ENCODE measurements at regions not wholly inside any gene's neighbourhood (a gene's known extent, or its start where the extent isn't known, plus 50 kb on each side); places are given as distances from the start of the nearest gene placed in this dataset.

- Histone ChIP-seq H3K36me3 (ENCODE audit: control insufficient read depth in 2 of 2, insufficient read depth in 2 of 2, low read length in 1 of 2) (no peaks in the 10 kb centered on the region), H3K27ac (ENCODE audit: low read depth in 1 of 2, low read length in 1 of 2) (no peak overlapping the region), H3K4me3 (ENCODE audit: low read length in 2 of 2) (no peak overlapping the region), H3K4me1 (ENCODE audit: control insufficient read depth in 2 of 2, insufficient read depth in 2 of 2, low read length in 2 of 2) (no peaks in the 10 kb centered on the region), H3K9me3 (ENCODE audit: control insufficient read depth in 2 of 2, insufficient read depth in 1 of 2, low read length in 1 of 2) (no peaks in the 10 kb centered on the region), H3K27me3 (ENCODE audit: control insufficient read depth in 2 of 2, insufficient read depth in 1 of 2, low read length in 1 of 2) (no peaks in the 10 kb centered on the region)
- 76% methylated on average over 4 of the region's 4 CpGs for WGBS
- no peak for DNase-seq (ENCODE audit: low read depth in 6 of 9, low spot score in 9 of 9)
Observed at GRCh38 chr4:126752702-126753101, 880.1 kb upstream of the INTU start.

GRCh38 chr4:126753592-126753991 lies 879.2 kb upstream of the INTU start:
- no peak overlapping the region for H3K4me3 ChIP-seq (ENCODE audit: low read length in 2 of 2)
- no peaks in the 10 kb centered on the region for H3K36me3 ChIP-seq (ENCODE audit: control insufficient read depth in 2 of 2, insufficient read depth in 2 of 2, low read length in 1 of 2)
- WGBS: 90% methylated on average over 1 of the region's 1 CpG
- no peak overlapping the region for H3K27ac ChIP-seq (ENCODE audit: low read depth in 1 of 2, low read length in 1 of 2)
- peaks cover 0 to 5% of the 10 kb centered on the region in 2 donors for H3K9me3 ChIP-seq (ENCODE audit: control insufficient read depth in 2 of 2, insufficient read depth in 1 of 2, low read length in 1 of 2)
- DNase-seq (ENCODE audit: low read depth in 6 of 9, low spot score in 9 of 9): no peak
- no peaks in the 10 kb centered on the region for H3K27me3 ChIP-seq (ENCODE audit: control insufficient read depth in 2 of 2, insufficient read depth in 1 of 2, low read length in 1 of 2)
- H3K4me1 ChIP-seq (ENCODE audit: control insufficient read depth in 2 of 2, insufficient read depth in 2 of 2, low read length in 2 of 2): no peaks in the 10 kb centered on the region

GRCh38 chr4:126755506-126755905 lies 877.3 kb upstream of the INTU start:
- no peak for DNase-seq (ENCODE audit: low read depth in 6 of 9, low spot score in 9 of 9)
- Histone ChIP-seq H3K27me3 (ENCODE audit: control insufficient read depth in 2 of 2, insufficient read depth in 1 of 2, low read length in 1 of 2) (no peaks in the 10 kb centered on the region), H3K27ac (ENCODE audit: low read depth in 1 of 2, low read length in 1 of 2) (no peak overlapping the region), H3K36me3 (ENCODE audit: control insufficient read depth in 2 of 2, insufficient read depth in 2 of 2, low read length in 1 of 2) (no peaks in the 10 kb centered on the region), H3K9me3 (ENCODE audit: control insufficient read depth in 2 of 2, insufficient read depth in 1 of 2, low read length in 1 of 2) (peaks cover 0 to 7% of the 10 kb centered on the region in 2 donors), H3K4me1 (ENCODE audit: control insufficient read depth in 2 of 2, insufficient read depth in 2 of 2, low read length in 2 of 2) (no peaks in the 10 kb centered on the region), H3K4me3 (ENCODE audit: low read length in 2 of 2) (no peak overlapping the region)

- H3K9me3 ChIP-seq (ENCODE audit: control insufficient read depth in 2 of 2, insufficient read depth in 1 of 2, low read length in 1 of 2): peaks cover 0 to 7% of the 10 kb centered on the region in 2 donors
- no peaks in the 10 kb centered on the region for H3K36me3 ChIP-seq (ENCODE audit: control insufficient read depth in 2 of 2, insufficient read depth in 2 of 2, low read length in 1 of 2)
- no peaks in the 10 kb centered on the region for H3K4me1 ChIP-seq (ENCODE audit: control insufficient read depth in 2 of 2, insufficient read depth in 2 of 2, low read length in 2 of 2)
- no peak for DNase-seq (ENCODE audit: low read depth in 6 of 9, low spot score in 9 of 9)
- no peaks in the 10 kb centered on the region for H3K27me3 ChIP-seq (ENCODE audit: control insufficient read depth in 2 of 2, insufficient read depth in 1 of 2, low read length in 1 of 2)
- H3K27ac ChIP-seq (ENCODE audit: low read depth in 1 of 2, low read length in 1 of 2): no peak overlapping the region
- 93% methylated on average over 3 of the region's 3 CpGs for WGBS
- no peak overlapping the region for H3K4me3 ChIP-seq (ENCODE audit: low read length in 2 of 2)
Observed at GRCh38 chr4:126756050-126756829, 876.5 kb upstream of the INTU start.

GRCh38 chr4:126757219-126757618 lies 875.5 kb upstream of the INTU start:
- DNase-seq (ENCODE audit: low read depth in 6 of 9, low spot score in 9 of 9): no peak
- Histone ChIP-seq H3K9me3 (ENCODE audit: control insufficient read depth in 2 of 2, insufficient read depth in 1 of 2, low read length in 1 of 2) (peaks cover 0 to 7% of the 10 kb centered on the region in 2 donors), H3K4me1 (ENCODE audit: control insufficient read depth in 2 of 2, insufficient read depth in 2 of 2, low read length in 2 of 2) (no peaks in the 10 kb centered on the region), H3K27ac (ENCODE audit: low read depth in 1 of 2, low read length in 1 of 2) (no peak overlapping the region), H3K27me3 (ENCODE audit: control insufficient read depth in 2 of 2, insufficient read depth in 1 of 2, low read length in 1 of 2) (no peaks in the 10 kb centered on the region), H3K36me3 (ENCODE audit: control insufficient read depth in 2 of 2, insufficient read depth in 2 of 2, low read length in 1 of 2) (no peaks in the 10 kb centered on the region), H3K4me3 (ENCODE audit: low read length in 2 of 2) (no peak overlapping the region)
- WGBS: 91% methylated on average over 1 of the region's 1 CpG

GRCh38 chr4:126758493-126758892 lies 874.3 kb upstream of the INTU start:
- Histone ChIP-seq H3K4me1 (ENCODE audit: control insufficient read depth in 2 of 2, insufficient read depth in 2 of 2, low read length in 2 of 2) (no peaks in the 10 kb centered on the region), H3K27ac (ENCODE audit: low read depth in 1 of 2, low read length in 1 of 2) (no peak overlapping the region), H3K9me3 (ENCODE audit: control insufficient read depth in 2 of 2, insufficient read depth in 1 of 2, low read length in 1 of 2) (peaks cover 0 to 7% of the 10 kb centered on the region in 2 donors), H3K4me3 (ENCODE audit: low read length in 2 of 2) (no peak overlapping the region), H3K36me3 (ENCODE audit: control insufficient read depth in 2 of 2, insufficient read depth in 2 of 2, low read length in 1 of 2) (no peaks in the 10 kb centered on the region), H3K27me3 (ENCODE audit: control insufficient read depth in 2 of 2, insufficient read depth in 1 of 2, low read length in 1 of 2) (no peaks in the 10 kb centered on the region)
- WGBS: 63% methylated on average over 2 of the region's 2 CpGs
- DNase-seq (ENCODE audit: low read depth in 6 of 9, low spot score in 9 of 9): no peak

GRCh38 chr4:126761947-126762662 lies 870.7 kb upstream of the INTU start:
- Histone ChIP-seq H3K27me3 (ENCODE audit: control insufficient read depth in 2 of 2, insufficient read depth in 1 of 2, low read length in 1 of 2) (no peaks in the 10 kb centered on the region), H3K4me3 (ENCODE audit: low read length in 2 of 2) (no peak overlapping the region), H3K9me3 (ENCODE audit: control insufficient read depth in 2 of 2, insufficient read depth in 1 of 2, low read length in 1 of 2) (peaks cover 0 to 7% of the 10 kb centered on the region in 2 donors), H3K27ac (ENCODE audit: low read depth in 1 of 2, low read length in 1 of 2) (no peak overlapping the region), H3K36me3 (ENCODE audit: control insufficient read depth in 2 of 2, insufficient read depth in 2 of 2, low read length in 1 of 2) (no peaks in the 10 kb centered on the region), H3K4me1 (ENCODE audit: control insufficient read depth in 2 of 2, insufficient read depth in 2 of 2, low read length in 2 of 2) (no peaks in the 10 kb centered on the region)
- no peak for DNase-seq (ENCODE audit: low read depth in 6 of 9, low spot score in 9 of 9)
- WGBS: 93% methylated on average over 1 of the region's 1 CpG

- 85% methylated on average over 5 of the region's 5 CpGs for WGBS
- Histone ChIP-seq H3K36me3 (ENCODE audit: control insufficient read depth in 2 of 2, insufficient read depth in 2 of 2, low read length in 1 of 2) (no peaks in the 10 kb centered on the region), H3K27me3 (ENCODE audit: control insufficient read depth in 2 of 2, insufficient read depth in 1 of 2, low read length in 1 of 2) (no peaks in the 10 kb centered on the region), H3K27ac (ENCODE audit: low read depth in 1 of 2, low read length in 1 of 2) (no peak overlapping the region), H3K4me1 (ENCODE audit: control insufficient read depth in 2 of 2, insufficient read depth in 2 of 2, low read length in 2 of 2) (no peaks in the 10 kb centered on the region), H3K4me3 (ENCODE audit: low read length in 2 of 2) (no peak overlapping the region), H3K9me3 (ENCODE audit: control insufficient read depth in 2 of 2, insufficient read depth in 1 of 2, low read length in 1 of 2) (peaks cover 0 to 7% of the 10 kb centered on the region in 2 donors)
- DNase-seq (ENCODE audit: low read depth in 6 of 9, low spot score in 9 of 9): no peak
Observed at GRCh38 chr4:126762663-126763247, 870.0 kb upstream of the INTU start.

- Histone ChIP-seq H3K4me3 (ENCODE audit: low read length in 2 of 2) (no peak overlapping the region), H3K9me3 (ENCODE audit: control insufficient read depth in 2 of 2, insufficient read depth in 1 of 2, low read length in 1 of 2) (peaks cover 0 to 2% of the 10 kb centered on the region in 2 donors), H3K4me1 (ENCODE audit: control insufficient read depth in 2 of 2, insufficient read depth in 2 of 2, low read length in 2 of 2) (no peaks in the 10 kb centered on the region), H3K27ac (ENCODE audit: low read depth in 1 of 2, low read length in 1 of 2) (no peak overlapping the region), H3K27me3 (ENCODE audit: control insufficient read depth in 2 of 2, insufficient read depth in 1 of 2, low read length in 1 of 2) (no peaks in the 10 kb centered on the region), H3K36me3 (ENCODE audit: control insufficient read depth in 2 of 2, insufficient read depth in 2 of 2, low read length in 1 of 2) (no peaks in the 10 kb centered on the region)
- 91% methylated on average over 2 of the region's 2 CpGs for WGBS
- no peak for DNase-seq (ENCODE audit: low read depth in 6 of 9, low spot score in 9 of 9)
Observed at GRCh38 chr4:126766241-126766640, 866.5 kb upstream of the INTU start.
